HG02981 (cell line): ENCODE measurements at regions not wholly inside any gene's neighbourhood (a gene's known extent, or its start where the extent isn't known, plus 50 kb on each side); places are given as distances from the start of the nearest gene placed in this dataset.
"Not testable (repeated sequence)": the region's sequence is repeated elsewhere in the genome, so short reads cannot be mapped to it uniquely, and the experiment has no call there.

Experiments
- ATAC-seq: cut with Tn5 transposase; IDR thresholded peaks from one replicate; pipeline ENCODE4 v1.9.1; 2021; ENCODE audit warnings: mild to moderate bottlenecking, moderate library complexity; ENCODE audit not compliant: unreplicated experiment

GRCh38 chr3:153785901-153786300 lies 335.3 kb upstream of the ARHGEF26 start:
- ATAC-seq, result no peak

GRCh38 chr3:153789380-153789779 lies 331.8 kb upstream of the ARHGEF26 start:
- ATAC-seq, result no peak

GRCh38 chr3:153797056-153797455 lies 324.1 kb upstream of the ARHGEF26 start:
- ATAC-seq, result not testable (repeated sequence)

- ATAC-seq, result no peak
These were observed 312.1 kb upstream of the ARHGEF26 start for GRCh38 chr3:153809097-153809496.

- no peak for ATAC-seq
These were observed 302.9 kb upstream of the ARHGEF26 start for GRCh38 chr3:153818338-153818737.

GRCh38 chr3:153820035-153820434 lies 301.2 kb upstream of the ARHGEF26 start:
- no peak for ATAC-seq

- ATAC-seq, result not testable (repeated sequence)
These were observed 292.8 kb upstream of the ARHGEF26 start for GRCh38 chr3:153828346-153828745.

- no peak for ATAC-seq
These were observed 291.5 kb upstream of the ARHGEF26 start for GRCh38 chr3:153829606-153830170.

- no peak for ATAC-seq
These were observed 290.6 kb upstream of the ARHGEF26 start for GRCh38 chr3:153830552-153830951.

- no peak for ATAC-seq
These were observed 285.6 kb upstream of the ARHGEF26 start for GRCh38 chr3:153835540-153835939.

- ATAC-seq, result no peak
These were observed 280.7 kb upstream of the ARHGEF26 start for GRCh38 chr3:153840487-153840886.

- no peak for ATAC-seq
These were observed 277.2 kb upstream of the ARHGEF26 start for GRCh38 chr3:153843994-153844393.

- ATAC-seq, result no peak
These were observed 275.9 kb upstream of the ARHGEF26 start for GRCh38 chr3:153845311-153845710.

GRCh38 chr3:153848702-153849101 lies 272.5 kb upstream of the ARHGEF26 start:
- no peak for ATAC-seq

GRCh38 chr3:153852355-153852754 lies 268.8 kb upstream of the ARHGEF26 start:
- no peak for ATAC-seq

GRCh38 chr3:153853163-153853562 lies 268.0 kb upstream of the ARHGEF26 start:
- ATAC-seq, result no peak

GRCh38 chr3:153855772-153856171 lies 265.4 kb upstream of the ARHGEF26 start:
- no peak for ATAC-seq

GRCh38 chr3:153856932-153857331 lies 264.3 kb upstream of the ARHGEF26 start:
- ATAC-seq, result no peak

- no peak for ATAC-seq
These were observed 256.4 kb upstream of the ARHGEF26 start for GRCh38 chr3:153864793-153865192.

GRCh38 chr3:153866901-153867300 lies 254.3 kb upstream of the ARHGEF26 start:
- no peak for ATAC-seq

- not testable (repeated sequence) for ATAC-seq
These were observed 246.8 kb upstream of the ARHGEF26 start for GRCh38 chr3:153874348-153874747.

GRCh38 chr3:153880493-153880892 lies 240.7 kb upstream of the ARHGEF26 start:
- no peak for ATAC-seq

- ATAC-seq, result no peak
These were observed 240.0 kb upstream of the ARHGEF26 start for GRCh38 chr3:153881201-153881600.
